Astrocyte (in vitro differentiated cells and primary cell): ENCODE measurements at regions not wholly inside any gene's neighbourhood (a gene's known extent, or its start where the extent isn't known, plus 50 kb on each side); places are given as distances from the start of the nearest gene placed in this dataset.

Experiments
- CTCF ChIP-seq: IDR thresholded peaks from 2 replicates; pipeline ENCODE4 v1.5.1; 2011; ENCODE audit warnings: low read depth, mild to moderate bottlenecking, inconsistent platforms, low read length, moderate library complexity; ENCODE audit not compliant: insufficient read depth
- EZH2 ChIP-seq: IDR thresholded peaks from 2 replicates; pipeline ENCODE4 v1.6.1; 2012; ENCODE audit warnings: mild to moderate bottlenecking, low read length, inconsistent platforms; ENCODE audit not compliant: insufficient read depth

DNA sequence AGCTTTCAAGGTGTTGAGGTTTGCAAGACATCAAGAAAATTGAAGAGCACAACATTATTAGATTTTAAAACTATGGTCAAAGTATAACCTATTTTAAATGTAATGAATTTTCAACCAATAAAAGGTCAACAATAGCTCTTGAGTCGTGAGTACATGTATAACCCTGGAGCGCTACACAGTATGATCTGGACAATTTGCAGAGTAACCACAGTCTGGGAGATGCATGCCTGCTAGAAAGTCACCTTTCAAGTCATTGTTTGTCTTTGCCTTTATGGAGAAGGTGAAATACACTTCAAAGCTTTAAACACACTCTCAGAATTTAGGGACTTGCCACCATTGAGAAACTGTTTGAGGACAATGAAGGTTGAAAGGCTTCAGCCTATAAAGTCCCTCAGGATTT, 112.6 kb upstream of the ALCAM start:
- TF ChIP-seq CTCF (no peak), EZH2 (no peak)
